ENCODE measurements at regions not wholly inside any gene's neighbourhood (a gene's known extent, or its start where the extent isn't known, plus 50 kb on each side); places are given as distances from the start of the nearest gene placed in this dataset.

- TF ChIP-seq CTCF (IDR thresholded peaks at IDR 0.05; ENCODE audit: insufficient read depth, low read depth, low read length) (no peak), EZH2 (IDR thresholded peaks at IDR 0.05; ENCODE audit: insufficient read depth, low read length) (no peak)
Measured at GRCh38 chr13:33434676-33435075, 149.1 kb upstream of the STARD13 start.
